Colonic mucosa (tissue), 4 donors: ENCODE measurements at regions not wholly inside any gene's neighbourhood (a gene's known extent, or its start where the extent isn't known, plus 50 kb on each side); places are given as distances from the start of the nearest gene placed in this dataset.

ENCODE experiments used
- DNase-seq: peaks from one replicate; pipeline ENCODE4 v3.0.0-alpha.2; 2020
- H3K27ac ChIP-seq: fragments of 200-600 bp; one replicate; pipeline ENCODE4 v1.8.0; 2021
- H3K27me3 ChIP-seq: fragments of 200-600 bp; one replicate; pipeline ENCODE4 v1.8.0; 2021
- H3K36me3 ChIP-seq: fragments of 200-600 bp; one replicate; pipeline ENCODE4 v1.8.0; 2021
- H3K4me1 ChIP-seq: fragments of 200-600 bp; one replicate; pipeline ENCODE4 v1.8.0; 2021; ENCODE audit warnings: mild to moderate bottlenecking
- H3K4me3 ChIP-seq: fragments of 200-600 bp; one replicate; pipeline ENCODE4 v1.8.0; 2021
- H3K9ac ChIP-seq, 2 donors: one replicate each; pipeline ENCODE4 v1.7.0; 2013; ENCODE audit warnings: control low read depth in 2 of 2, low read depth in 2 of 2, low read length in 2 of 2
- H3K9me3 ChIP-seq: fragments of 200-600 bp; one replicate; pipeline ENCODE4 v1.8.0; 2021
- CTCF ChIP-seq: fragments of 200-600 bp; IDR thresholded peaks from one replicate; pipeline ENCODE4 v1.8.0; 2022; ENCODE audit warnings: antibody characterized with exemption, mild to moderate bottlenecking
- intact Hi-C: fragments of 100-400 bp; cut with DNase I; formaldehyde crosslinking; loops from one replicate; pipeline ENCODE4 v1.14.1; 2022
- donor health status: healthy.
- donor health status: DM: no; HTN: no; CAD: no.
- donor health status: DM: no; HTN: no; CAD: no.

GRCh38 chr10:128367807-128368206 is 241.6 kb upstream of the MKI67 start:
- no peak overlapping the region for H3K9ac ChIP-seq
- H3K4me3 ChIP-seq, result no peak overlapping the region
- no peaks in the 10 kb centered on the region for H3K27me3 ChIP-seq
- DNase-seq, result no peak
- H3K4me1 ChIP-seq, result no peaks in the 10 kb centered on the region
- intact Hi-C loops, result no loop called here
- H3K36me3 ChIP-seq, result no peaks in the 10 kb centered on the region
- no peak for TF ChIP-seq CTCF
- no peaks in the 10 kb centered on the region for H3K9me3 ChIP-seq
- no peak overlapping the region for H3K27ac ChIP-seq

- Histone ChIP-seq H3K4me1 (no peaks in the 10 kb centered on the region), H3K9ac (no peak overlapping the region), H3K9me3 (no peaks in the 10 kb centered on the region), H3K27me3 (no peaks in the 10 kb centered on the region), H3K36me3 (no peaks in the 10 kb centered on the region), H3K4me3 (no peak overlapping the region), H3K27ac (no peak overlapping the region)
- intact Hi-C loops, result no loop called here
- DNase-seq, result peak; percentile 2
- TF ChIP-seq CTCF, result no peak
These were observed 243.0 kb upstream of the MKI67 start for GRCh38 chr10:128369101-128369650.

- Histone ChIP-seq H3K9me3 (no peaks in the 10 kb centered on the region), H3K4me1 (no peaks in the 10 kb centered on the region), H3K27ac (no peak overlapping the region), H3K27me3 (no peaks in the 10 kb centered on the region), H3K4me3 (no peak overlapping the region), H3K36me3 (no peaks in the 10 kb centered on the region), H3K9ac (no peak overlapping the region)
- no peak for TF ChIP-seq CTCF
- intact Hi-C loops, result no loop called here
- no peak for DNase-seq
These were observed 247.0 kb upstream of the MKI67 start for GRCh38 chr10:128373071-128373749.

- Histone ChIP-seq H3K9me3 (no peaks in the 10 kb centered on the region), H3K27me3 (no peaks in the 10 kb centered on the region), H3K9ac (no peak overlapping the region), H3K4me1 (no peaks in the 10 kb centered on the region), H3K36me3 (no peaks in the 10 kb centered on the region), H3K4me3 (no peak overlapping the region), H3K27ac (no peak overlapping the region)
- intact Hi-C loops, result no loop called here
- TF ChIP-seq CTCF, result no peak
- DNase-seq, result no peak
These were observed 247.6 kb upstream of the MKI67 start for GRCh38 chr10:128373831-128374230.

- no peaks in the 10 kb centered on the region for H3K36me3 ChIP-seq
- H3K4me1 ChIP-seq, result no peaks in the 10 kb centered on the region
- no peaks in the 10 kb centered on the region for H3K27me3 ChIP-seq
- no peaks in the 10 kb centered on the region for H3K9me3 ChIP-seq
- DNase-seq, result no peak
- H3K9ac ChIP-seq, result no peak overlapping the region
- TF ChIP-seq CTCF, result no peak
- intact Hi-C loops, result no loop called here
- H3K27ac ChIP-seq, result no peak overlapping the region
- H3K4me3 ChIP-seq, result no peak overlapping the region
These were observed 248.9 kb upstream of the MKI67 start for GRCh38 chr10:128375171-128375570.
